HG03558 (cell line): ENCODE measurements at regions not wholly inside any gene's neighbourhood (a gene's known extent, or its start where the extent isn't known, plus 50 kb on each side); places are given as distances from the start of the nearest gene placed in this dataset.
"Not testable (repeated sequence)": the region's sequence is repeated elsewhere in the genome, so short reads cannot be mapped to it uniquely, and the experiment has no call there.

ENCODE experiments used
- ATAC-seq: cut with Tn5 transposase; IDR thresholded peaks from one replicate; pipeline ENCODE4 v1.9.1; 2021; ENCODE audit warnings: moderate number of reproducible peaks; ENCODE audit not compliant: unreplicated experiment; ENCODE audit errors: extremely low read depth

GRCh38 chrX:124426288-124427169 lies 80.2 kb downstream of the SH2D1A start:
- ATAC-seq = no peak

- no peak for ATAC-seq
These were observed 86.8 kb downstream of the SH2D1A start for GRCh38 chrX:124433186-124433585.

- ATAC-seq = no peak
These were observed 89.3 kb downstream of the SH2D1A start for GRCh38 chrX:124435616-124436015.

GRCh38 chrX:124440695-124441094 lies 94.3 kb downstream of the SH2D1A start:
- ATAC-seq = no peak

GRCh38 chrX:124441971-124442590 lies 95.7 kb downstream of the SH2D1A start:
- no peak for ATAC-seq

GRCh38 chrX:124455966-124456365 lies 109.6 kb downstream of the SH2D1A start:
- ATAC-seq = no peak

GRCh38 chrX:124459851-124460250 lies 113.5 kb downstream of the SH2D1A start:
- not testable (repeated sequence) for ATAC-seq

GRCh38 chrX:124462931-124463330 lies 116.6 kb downstream of the SH2D1A start:
- ATAC-seq = no peak

- no peak for ATAC-seq
These were observed 120.8 kb downstream of the SH2D1A start for GRCh38 chrX:124467202-124467601.

- no peak for ATAC-seq
These were observed 129.0 kb downstream of the SH2D1A start for GRCh38 chrX:124475358-124475757.

- peak; percentile 39 for ATAC-seq
These were observed 130.2 kb downstream of the SH2D1A start for GRCh38 chrX:124476562-124476961.

- no peak for ATAC-seq
These were observed 131.7 kb downstream of the SH2D1A start for GRCh38 chrX:124478046-124478445.

GRCh38 chrX:124488412-124489161 lies 142.2 kb downstream of the SH2D1A start:
- ATAC-seq = peak; percentile 65

- no peak for ATAC-seq
These were observed 147.6 kb downstream of the SH2D1A start for GRCh38 chrX:124493984-124494383.

- ATAC-seq = no peak
These were observed 151.0 kb downstream of the SH2D1A start for GRCh38 chrX:124497386-124497785.

GRCh38 chrX:124501586-124501985 lies 155.2 kb downstream of the SH2D1A start:
- ATAC-seq = no peak

GRCh38 chrX:124502166-124502565 lies 155.8 kb downstream of the SH2D1A start:
- ATAC-seq = no peak

GRCh38 chrX:124502599-124502998 lies 156.2 kb downstream of the SH2D1A start:
- no peak for ATAC-seq

GRCh38 chrX:124504111-124504983 lies 158.0 kb downstream of the SH2D1A start:
- ATAC-seq = peak; percentile 65

- ATAC-seq = no peak
These were observed 159.7 kb downstream of the SH2D1A start for GRCh38 chrX:124506066-124506465.
